ENCODE measurements at regions not wholly inside any gene's neighbourhood (a gene's known extent, or its start where the extent isn't known, plus 50 kb on each side); places are given as distances from the start of the nearest gene placed in this dataset.

GRCh38 chr4:54913751-54914526 is 211.5 kb downstream of the KDR start:
- DNase-seq = peak in 2 of 3 donors; percentile 19 to 42
- Histone ChIP-seq H3K27ac (ENCODE audit: insufficient read depth in 1 of 2, low read depth in 1 of 2, low read length in 2 of 2, poor library complexity in 1 of 2, severe bottlenecking in 2 of 2) (no peak overlapping the region), H3K36me3 (ENCODE audit: control insufficient read depth in 4 of 4, insufficient read depth in 4 of 4, low read length in 3 of 4) (no peaks in the 10 kb centered on the region), H3K9me3 (ENCODE audit: control extremely low read depth in 1 of 5, control insufficient read depth in 4 of 5, insufficient read depth in 2 of 5, low read depth in 1 of 5, low read length in 4 of 5) (no peaks in the 10 kb centered on the region), H3K4me3 (ENCODE audit: control insufficient read depth in 1 of 7, extremely low read depth in 1 of 7, insufficient read depth in 4 of 7, low read depth in 2 of 7, low read length in 6 of 7) (no peak overlapping the region), H3K27me3 (replicated peaks in 2 of 5; ENCODE audit: control insufficient read depth in 4 of 5, insufficient read depth in 5 of 5, low read length in 4 of 5) (no peaks in the 10 kb centered on the region), H3K4me1 (ENCODE audit: control extremely low read depth in 1 of 4, control insufficient read depth in 4 of 4, insufficient read depth in 4 of 4, low read length in 3 of 4) (peaks cover 12 to 25% (median 22%) of the 10 kb centered on the region in 4 experiments)
- ChIA-PET POLR2A (no interaction called here), CTCF (interaction anchor here (1.0 to 1.3 kb wide), 2 partner anchors 15 to 95 kb away, joined by 3 read pairs; no protein-coding TSS in a partner anchor)
- WGBS (ENCODE audit: insufficient coverage) = 75% methylated on average over 6 of the region's 8 CpGs

GRCh38 chr4:54912155-54912554 is 213.2 kb downstream of the KDR start:
- ChIA-PET POLR2A (no interaction called here), CTCF (interaction anchor here (1.0 kb wide), 1 partner anchor 30 kb away, joined by 3 read pairs; no protein-coding TSS in a partner anchor)
- Histone ChIP-seq H3K27ac (ENCODE audit: insufficient read depth in 1 of 2, low read depth in 1 of 2, low read length in 2 of 2, poor library complexity in 1 of 2, severe bottlenecking in 2 of 2) (no peak overlapping the region), H3K4me3 (ENCODE audit: control insufficient read depth in 1 of 7, extremely low read depth in 1 of 7, insufficient read depth in 4 of 7, low read depth in 2 of 7, low read length in 6 of 7) (no peak overlapping the region), H3K4me1 (ENCODE audit: control extremely low read depth in 1 of 4, control insufficient read depth in 4 of 4, insufficient read depth in 4 of 4, low read length in 3 of 4) (peaks cover 16 to 30% (median 23%) of the 10 kb centered on the region in 4 experiments), H3K9me3 (ENCODE audit: control extremely low read depth in 1 of 5, control insufficient read depth in 4 of 5, insufficient read depth in 2 of 5, low read depth in 1 of 5, low read length in 4 of 5) (peaks cover 0 to 6% (median 0%) of the 10 kb centered on the region in 5 experiments), H3K36me3 (ENCODE audit: control insufficient read depth in 4 of 4, insufficient read depth in 4 of 4, low read length in 3 of 4) (no peaks in the 10 kb centered on the region), H3K27me3 (replicated peaks in 2 of 5; ENCODE audit: control insufficient read depth in 4 of 5, insufficient read depth in 5 of 5, low read length in 4 of 5) (no peaks in the 10 kb centered on the region)
- DNase-seq = no peak
- WGBS (ENCODE audit: insufficient coverage) = 90% methylated on average over 1 of the region's 3 CpGs

- peaks cover 0 to 15% (median 0%) of the 10 kb centered on the region in 5 experiments for H3K9me3 ChIP-seq (ENCODE audit: control extremely low read depth in 1 of 5, control insufficient read depth in 4 of 5, insufficient read depth in 2 of 5, low read depth in 1 of 5, low read length in 4 of 5)
- H3K4me1 ChIP-seq (ENCODE audit: control extremely low read depth in 1 of 4, control insufficient read depth in 4 of 4, insufficient read depth in 4 of 4, low read length in 3 of 4) = peaks cover 16 to 30% (median 23%) of the 10 kb centered on the region in 4 experiments
- peak; percentile 14 to 80 (median 57) for DNase-seq
- ChIA-PET CTCF (no interaction called here), POLR2A (interaction anchor here (0.8 kb wide), 1 partner anchor 161 kb away, joined by 3 read pairs; no protein-coding TSS in a partner anchor)
- no peak overlapping the region for H3K4me3 ChIP-seq (ENCODE audit: control insufficient read depth in 1 of 7, extremely low read depth in 1 of 7, insufficient read depth in 4 of 7, low read depth in 2 of 7, low read length in 6 of 7)
- H3K27me3 ChIP-seq (replicated peaks in 2 of 5; ENCODE audit: control insufficient read depth in 4 of 5, insufficient read depth in 5 of 5, low read length in 4 of 5) = no peaks in the 10 kb centered on the region
- 100% methylated on average over 1 of the region's 2 CpGs for WGBS (ENCODE audit: insufficient coverage)
- H3K36me3 ChIP-seq (ENCODE audit: control insufficient read depth in 4 of 4, insufficient read depth in 4 of 4, low read length in 3 of 4) = no peaks in the 10 kb centered on the region
- no peak overlapping the region for H3K27ac ChIP-seq (ENCODE audit: insufficient read depth in 1 of 2, low read depth in 1 of 2, low read length in 2 of 2, poor library complexity in 1 of 2, severe bottlenecking in 2 of 2)
These were observed 215.4 kb downstream of the KDR start for GRCh38 chr4:54909961-54910360.

GRCh38 chr4:54908763-54909162 is 216.6 kb downstream of the KDR start:
- WGBS (ENCODE audit: insufficient coverage) = 72% methylated on average over 3 of the region's 3 CpGs
- CTCF ChIA-PET = interaction anchor here (1.2 kb wide), 1 partner anchor 52 kb away, joined by 6 read pairs; no protein-coding TSS in a partner anchor
- no peak overlapping the region for H3K27ac ChIP-seq (ENCODE audit: insufficient read depth in 1 of 2, low read depth in 1 of 2, low read length in 2 of 2, poor library complexity in 1 of 2, severe bottlenecking in 2 of 2)
- POLR2A ChIA-PET = no interaction called here
- peak in 2 of 3 donors; percentile 19 to 20 for DNase-seq
- H3K36me3 ChIP-seq (ENCODE audit: control insufficient read depth in 4 of 4, insufficient read depth in 4 of 4, low read length in 3 of 4) = no peaks in the 10 kb centered on the region
- peaks cover 0 to 15% (median 0%) of the 10 kb centered on the region in 5 experiments for H3K9me3 ChIP-seq (ENCODE audit: control extremely low read depth in 1 of 5, control insufficient read depth in 4 of 5, insufficient read depth in 2 of 5, low read depth in 1 of 5, low read length in 4 of 5)
- H3K4me1 ChIP-seq (ENCODE audit: control extremely low read depth in 1 of 4, control insufficient read depth in 4 of 4, insufficient read depth in 4 of 4, low read length in 3 of 4) = peaks cover 10 to 23% (median 17%) of the 10 kb centered on the region in 4 experiments
- H3K27me3 ChIP-seq (replicated peaks in 2 of 5; ENCODE audit: control insufficient read depth in 4 of 5, insufficient read depth in 5 of 5, low read length in 4 of 5) = no peaks in the 10 kb centered on the region
- no peak overlapping the region for H3K4me3 ChIP-seq (ENCODE audit: control insufficient read depth in 1 of 7, extremely low read depth in 1 of 7, insufficient read depth in 4 of 7, low read depth in 2 of 7, low read length in 6 of 7)

- no peaks in the 10 kb centered on the region for H3K27me3 ChIP-seq (replicated peaks in 2 of 5; ENCODE audit: control insufficient read depth in 4 of 5, insufficient read depth in 5 of 5, low read length in 4 of 5)
- no peaks in the 10 kb centered on the region for H3K36me3 ChIP-seq (ENCODE audit: control insufficient read depth in 4 of 4, insufficient read depth in 4 of 4, low read length in 3 of 4)
- no peak overlapping the region for H3K4me3 ChIP-seq (ENCODE audit: control insufficient read depth in 1 of 7, extremely low read depth in 1 of 7, insufficient read depth in 4 of 7, low read depth in 2 of 7, low read length in 6 of 7)
- POLR2A ChIA-PET = no interaction called here
- 100% methylated on average over 1 of the region's 2 CpGs for WGBS (ENCODE audit: insufficient coverage)
- H3K9me3 ChIP-seq (ENCODE audit: control extremely low read depth in 1 of 5, control insufficient read depth in 4 of 5, insufficient read depth in 2 of 5, low read depth in 1 of 5, low read length in 4 of 5) = peaks cover 0 to 16% (median 0%) of the 10 kb centered on the region in 5 experiments
- DNase-seq = no peak
- CTCF ChIA-PET = no interaction called here
- H3K27ac ChIP-seq (ENCODE audit: insufficient read depth in 1 of 2, low read depth in 1 of 2, low read length in 2 of 2, poor library complexity in 1 of 2, severe bottlenecking in 2 of 2) = no peak overlapping the region
- peaks cover 3 to 14% (median 12%) of the 10 kb centered on the region in 4 experiments for H3K4me1 ChIP-seq (ENCODE audit: control extremely low read depth in 1 of 4, control insufficient read depth in 4 of 4, insufficient read depth in 4 of 4, low read length in 3 of 4)
These were observed 220.4 kb downstream of the KDR start for GRCh38 chr4:54904953-54905352.

GRCh38 chr4:54902976-54903375 is 222.4 kb downstream of the KDR start:
- Histone ChIP-seq H3K4me3 (ENCODE audit: control insufficient read depth in 1 of 7, extremely low read depth in 1 of 7, insufficient read depth in 4 of 7, low read depth in 2 of 7, low read length in 6 of 7) (no peak overlapping the region), H3K36me3 (ENCODE audit: control insufficient read depth in 4 of 4, insufficient read depth in 4 of 4, low read length in 3 of 4) (no peaks in the 10 kb centered on the region), H3K9me3 (ENCODE audit: control extremely low read depth in 1 of 5, control insufficient read depth in 4 of 5, insufficient read depth in 2 of 5, low read depth in 1 of 5, low read length in 4 of 5) (peaks cover 0 to 16% (median 0%) of the 10 kb centered on the region in 5 experiments), H3K27ac (ENCODE audit: insufficient read depth in 1 of 2, low read depth in 1 of 2, low read length in 2 of 2, poor library complexity in 1 of 2, severe bottlenecking in 2 of 2) (no peak overlapping the region), H3K4me1 (ENCODE audit: control extremely low read depth in 1 of 4, control insufficient read depth in 4 of 4, insufficient read depth in 4 of 4, low read length in 3 of 4) (peaks cover 0 to 5% (median 2%) of the 10 kb centered on the region in 4 experiments), H3K27me3 (replicated peaks in 2 of 5; ENCODE audit: control insufficient read depth in 4 of 5, insufficient read depth in 5 of 5, low read length in 4 of 5) (no peaks in the 10 kb centered on the region)
- no peak for DNase-seq
- 94% methylated on average over 3 of the region's 3 CpGs for whole genome bisulfite sequencing (ENCODE audit: insufficient coverage)
- ChIA-PET POLR2A (no interaction called here), CTCF (no interaction called here)

- Histone ChIP-seq H3K27ac (ENCODE audit: insufficient read depth in 1 of 2, low read depth in 1 of 2, low read length in 2 of 2, poor library complexity in 1 of 2, severe bottlenecking in 2 of 2) (no peak overlapping the region), H3K9me3 (ENCODE audit: control extremely low read depth in 1 of 5, control insufficient read depth in 4 of 5, insufficient read depth in 2 of 5, low read depth in 1 of 5, low read length in 4 of 5) (peaks cover 0 to 12% (median 0%) of the 10 kb centered on the region in 5 experiments), H3K27me3 (replicated peaks in 2 of 5; ENCODE audit: control insufficient read depth in 4 of 5, insufficient read depth in 5 of 5, low read length in 4 of 5) (no peaks in the 10 kb centered on the region), H3K4me1 (ENCODE audit: control extremely low read depth in 1 of 4, control insufficient read depth in 4 of 4, insufficient read depth in 4 of 4, low read length in 3 of 4) (peaks cover 0 to 5% (median 2%) of the 10 kb centered on the region in 4 experiments), H3K4me3 (ENCODE audit: control insufficient read depth in 1 of 7, extremely low read depth in 1 of 7, insufficient read depth in 4 of 7, low read depth in 2 of 7, low read length in 6 of 7) (no peak overlapping the region), H3K36me3 (ENCODE audit: control insufficient read depth in 4 of 4, insufficient read depth in 4 of 4, low read length in 3 of 4) (no peaks in the 10 kb centered on the region)
- no CpG with 5 or more reads among the region's 1 CpG for whole genome bisulfite sequencing (ENCODE audit: insufficient coverage)
- DNase-seq = no peak
- CTCF ChIA-PET = no interaction called here
- POLR2A ChIA-PET = no interaction called here
These were observed 223.1 kb downstream of the KDR start for GRCh38 chr4:54902271-54902670.
